ENCODE measurements at regions not wholly inside any gene's neighbourhood (a gene's known extent, or its start where the extent isn't known, plus 50 kb on each side); places are given as distances from the start of the nearest gene placed in this dataset.

GRCh38 chr3:43876648-43877047 lies 185.9 kb downstream of the ABHD5 start:
- Histone ChIP-seq H3K27ac (ENCODE audit: low read length) (no peak overlapping the region), H3K9me3 (ENCODE audit: low read length) (no peaks in the 10 kb centered on the region), H3K27me3 (ENCODE audit: insufficient read depth, low read depth, low read length) (no peaks in the 10 kb centered on the region), H3K79me2 (replicated peaks; ENCODE audit: insufficient read depth, low read length) (no peaks in the 10 kb centered on the region), H4K20me1 (ENCODE audit: insufficient read depth) (no peaks in the 10 kb centered on the region), H3K36me3 (ENCODE audit: insufficient read depth, low read length) (no peaks in the 10 kb centered on the region), H3K4me2 (ENCODE audit: low read length) (no peak overlapping the region), H3K4me3 (ENCODE audit: low read length) (no peak overlapping the region), H3K9ac (ENCODE audit: low read length) (no peak overlapping the region), H3F3A (ENCODE audit: insufficient read depth, low read length, poor library complexity, severe bottlenecking) (no peaks in the 10 kb centered on the region), H2AFZ (ENCODE audit: low read depth, low read length) (no peak overlapping the region), H3K9me2 (ENCODE audit: insufficient read depth, low read length) (no peaks in the 10 kb centered on the region)
- TF ChIP-seq POLR2AphosphoS5 (IDR thresholded peaks at IDR 0.05): no peak

DNA sequence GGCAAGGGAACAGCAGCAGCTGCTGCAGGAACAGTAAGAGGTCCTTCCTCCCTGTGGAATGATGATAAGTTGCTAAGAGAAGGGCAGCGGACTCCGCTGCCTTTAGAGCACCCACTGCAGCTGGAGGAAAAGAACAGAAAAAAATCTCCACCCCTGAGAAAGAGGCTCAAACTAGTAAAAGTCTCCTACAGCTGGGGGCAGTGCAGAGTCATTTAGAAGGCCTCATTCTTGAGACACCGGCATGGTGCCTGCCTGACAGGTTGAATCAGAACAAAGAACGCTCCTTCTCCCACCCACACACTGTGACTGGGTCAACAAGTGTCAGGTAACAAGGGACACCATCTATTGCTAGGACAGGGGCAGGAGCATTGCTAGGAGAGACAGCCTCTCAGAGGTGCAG lies 188.4 kb downstream of the ABHD5 start:
- Histone ChIP-seq H4K20me1 (ENCODE audit: insufficient read depth) (no peaks in the 10 kb centered on the region), H3K9me2 (ENCODE audit: insufficient read depth, low read length) (no peaks in the 10 kb centered on the region), H3K79me2 (replicated peaks; ENCODE audit: insufficient read depth, low read length) (no peaks in the 10 kb centered on the region), H3K9ac (ENCODE audit: low read length) (no peak overlapping the region), H3K4me3 (ENCODE audit: low read length) (no peak overlapping the region), H3K36me3 (ENCODE audit: insufficient read depth, low read length) (no peaks in the 10 kb centered on the region), H2AFZ (ENCODE audit: low read depth, low read length) (no peak overlapping the region), H3K9me3 (ENCODE audit: low read length) (no peaks in the 10 kb centered on the region), H3F3A (ENCODE audit: insufficient read depth, low read length, poor library complexity, severe bottlenecking) (no peaks in the 10 kb centered on the region), H3K27me3 (ENCODE audit: insufficient read depth, low read depth, low read length) (no peaks in the 10 kb centered on the region), H3K27ac (ENCODE audit: low read length) (no peak overlapping the region), H3K4me2 (ENCODE audit: low read length) (no peak overlapping the region)
- TF ChIP-seq EZH2 (IDR thresholded peaks at IDR 0.05; ENCODE audit: borderline replicate concordance, insufficient read depth, low read length, poor library complexity, severe bottlenecking) (no peak), MXI1 (conservative IDR thresholded peaks at IDR 0.05; ENCODE audit: poor library complexity, severe bottlenecking) (no peak), TAF1 (IDR thresholded peaks at IDR 0.05; ENCODE audit: low read depth) (no peak), RAD21 (conservative IDR thresholded peaks at IDR 0.05) (peak; percentile 27), CTCF (IDR thresholded peaks at IDR 0.05; ENCODE audit: poor library complexity, severe bottlenecking) (peak; percentile 40), SMC3 (conservative IDR thresholded peaks at IDR 0.05; ENCODE audit: poor library complexity) (peak; percentile 17)

GRCh38 chr3:43882976-43883680 lies 192.4 kb downstream of the ABHD5 start:
- no peaks in the 10 kb centered on the region for H4K20me1 ChIP-seq (ENCODE audit: insufficient read depth)
- no peaks in the 10 kb centered on the region for H3F3A ChIP-seq (ENCODE audit: insufficient read depth, low read length, poor library complexity, severe bottlenecking)
- no peaks in the 10 kb centered on the region for H3K9me3 ChIP-seq (ENCODE audit: low read length)
- H3K27ac ChIP-seq (ENCODE audit: low read length): no peak overlapping the region
- no peak overlapping the region for H3K9ac ChIP-seq (ENCODE audit: low read length)
- H3K9me2 ChIP-seq (ENCODE audit: insufficient read depth, low read length): no peaks in the 10 kb centered on the region
- H3K36me3 ChIP-seq (ENCODE audit: insufficient read depth, low read length): no peaks in the 10 kb centered on the region
- no peak overlapping the region for H2AFZ ChIP-seq (ENCODE audit: low read depth, low read length)
- no peak overlapping the region for H3K4me3 ChIP-seq (ENCODE audit: low read length)
- no peaks in the 10 kb centered on the region for H3K79me2 ChIP-seq (replicated peaks; ENCODE audit: insufficient read depth, low read length)
- H3K4me2 ChIP-seq (ENCODE audit: low read length): no peak overlapping the region
- TF ChIP-seq EP300 (conservative IDR thresholded peaks at IDR 0.05; ENCODE audit: poor library complexity, severe bottlenecking): no peak
- no peak for TF ChIP-seq MXI1 (conservative IDR thresholded peaks at IDR 0.05; ENCODE audit: poor library complexity, severe bottlenecking)
- no peak for TF ChIP-seq EZH2 (IDR thresholded peaks at IDR 0.05; ENCODE audit: borderline replicate concordance, insufficient read depth, low read length, poor library complexity, severe bottlenecking)
- TF ChIP-seq POLR2AphosphoS5 (IDR thresholded peaks at IDR 0.05): no peak
- no peak for TF ChIP-seq CTCF (IDR thresholded peaks at IDR 0.05; ENCODE audit: poor library complexity, severe bottlenecking)
- TF ChIP-seq TAF1 (IDR thresholded peaks at IDR 0.05; ENCODE audit: low read depth): no peak
- TF ChIP-seq SMC3 (conservative IDR thresholded peaks at IDR 0.05; ENCODE audit: poor library complexity): no peak
- no peak for TF ChIP-seq REST (IDR thresholded peaks at IDR 0.05; ENCODE audit: borderline replicate concordance)
- TF ChIP-seq RAD21 (conservative IDR thresholded peaks at IDR 0.05): no peak
- no peaks in the 10 kb centered on the region for H3K27me3 ChIP-seq (ENCODE audit: insufficient read depth, low read depth, low read length)

Measured in neural cell (in vitro differentiated cells).